Lung (tissue), 11 donors: ENCODE measurements at regions not wholly inside any gene's neighbourhood (a gene's known extent, or its start where the extent isn't known, plus 50 kb on each side); places are given as distances from the start of the nearest gene placed in this dataset.

Experiments used
- ATAC-seq: fragments of 200-7000 bp; cut with Tn5 transposase; one replicate; pipeline ENCODE4 v1.9.1; 2020; ENCODE audit warnings: moderate number of reproducible peaks; ENCODE audit not compliant: insufficient read depth, low FRiP score
- DNase-seq, 3 donors: peaks; one replicate each; pipeline ENCODE4 v3.0.0-alpha.2; 2013 to 2017
- H3K27ac ChIP-seq, 2 donors: one replicate each; pipeline ENCODE4 v1.5.1; 2013; ENCODE audit warnings: mild to moderate bottlenecking in 2 of 2, moderate library complexity in 2 of 2, control low read depth in 1 of 2, inconsistent platforms in 1 of 2, low read depth in 1 of 2, low read length in 1 of 2
- H3K27me3 ChIP-seq, 3 donors: one replicate each; pipeline ENCODE4 v1.5.1; 2013; ENCODE audit warnings: low read length in 2 of 3; ENCODE audit not compliant: control insufficient read depth in 3 of 3, insufficient read depth in 3 of 3
- H3K36me3 ChIP-seq, 4 donors: one replicate each; pipeline ENCODE4 v1.5.1; 2013; ENCODE audit warnings: low read length in 4 of 4, mild to moderate bottlenecking in 1 of 4, moderate library complexity in 1 of 4; ENCODE audit not compliant: control insufficient read depth in 4 of 4, insufficient read depth in 4 of 4
- H3K4me1 ChIP-seq, 5 donors: one replicate each; pipeline ENCODE4 v1.5.1; 2013; ENCODE audit warnings: low read length in 5 of 5, mild to moderate bottlenecking in 2 of 5, moderate library complexity in 1 of 5; ENCODE audit not compliant: control insufficient read depth in 5 of 5, insufficient read depth in 5 of 5
- H3K4me3 ChIP-seq: one replicate; pipeline ENCODE4 v1.5.1; 2013; ENCODE audit warnings: mild to moderate bottlenecking, control low read depth, moderate library complexity
- H3K9ac ChIP-seq, 2 donors: one replicate each; pipeline ENCODE4 v1.5.1; 2013; ENCODE audit warnings: low read length in 2 of 2, control low read depth in 1 of 2; ENCODE audit not compliant: insufficient read depth in 1 of 2
- H3K9me3 ChIP-seq, 4 donors: one replicate each; pipeline ENCODE4 v1.5.1; 2013; ENCODE audit warnings: low read length in 3 of 4, mild to moderate bottlenecking in 1 of 4, moderate library complexity in 1 of 4; ENCODE audit not compliant: control insufficient read depth in 4 of 4, insufficient read depth in 3 of 4
- WGBS, 2 donors: extraction: QIAGEN DNeasy Blood & Tissue Kit; methylation state at CpG; one replicate each; pipeline ENCODE4 v1.1.7; 2013; 5-methylcytosine and 5-hydroxymethylcytosine counted together
- TF ChIP-seq, protein P1 (sequence below): IDR thresholded peaks from 2 replicates; pipeline ENCODE4 v1.5.1; 2012; ENCODE audit warnings: mild to moderate bottlenecking; ENCODE audit errors: control extremely low read depth, extremely low read depth
- donor health status: control.
- donor health status: control.
- donor health status: Bipolar disorder and iron deficiency.
- donor health status: healthy.
- donor health status: DM: yes; HTN: yes; CAD: no.

DNA sequence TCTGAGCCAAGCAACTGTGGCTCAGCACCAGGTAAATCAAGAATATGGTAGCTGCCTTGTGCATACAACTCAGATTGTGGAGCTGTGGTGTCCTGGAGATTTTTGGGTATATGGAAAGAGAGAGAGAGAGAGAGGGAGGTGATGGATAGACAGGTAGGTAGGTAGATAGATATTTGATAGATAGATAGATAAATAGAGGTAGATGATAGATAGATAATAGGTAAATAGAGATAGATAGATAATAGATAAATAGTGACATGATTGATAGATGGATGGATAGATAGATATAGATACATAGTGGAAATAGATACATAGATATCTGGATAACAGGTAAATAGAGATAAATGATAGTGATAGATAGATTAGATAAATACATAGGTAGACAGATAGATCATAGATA, 206.3 kb downstream of the KLF6 start:
- Histone ChIP-seq H3K9ac (no peak overlapping the region), H3K36me3 (no peaks in the 10 kb centered on the region), H3K27me3 (no peaks in the 10 kb centered on the region), H3K4me3 (no peak overlapping the region), H3K9me3 (no peaks in the 10 kb centered on the region), H3K4me1 (peaks cover 0 to 3% (median 0%) of the 10 kb centered on the region in 5 donors), H3K27ac (no peak overlapping the region)
- TF ChIP-seq, protein P1, sequence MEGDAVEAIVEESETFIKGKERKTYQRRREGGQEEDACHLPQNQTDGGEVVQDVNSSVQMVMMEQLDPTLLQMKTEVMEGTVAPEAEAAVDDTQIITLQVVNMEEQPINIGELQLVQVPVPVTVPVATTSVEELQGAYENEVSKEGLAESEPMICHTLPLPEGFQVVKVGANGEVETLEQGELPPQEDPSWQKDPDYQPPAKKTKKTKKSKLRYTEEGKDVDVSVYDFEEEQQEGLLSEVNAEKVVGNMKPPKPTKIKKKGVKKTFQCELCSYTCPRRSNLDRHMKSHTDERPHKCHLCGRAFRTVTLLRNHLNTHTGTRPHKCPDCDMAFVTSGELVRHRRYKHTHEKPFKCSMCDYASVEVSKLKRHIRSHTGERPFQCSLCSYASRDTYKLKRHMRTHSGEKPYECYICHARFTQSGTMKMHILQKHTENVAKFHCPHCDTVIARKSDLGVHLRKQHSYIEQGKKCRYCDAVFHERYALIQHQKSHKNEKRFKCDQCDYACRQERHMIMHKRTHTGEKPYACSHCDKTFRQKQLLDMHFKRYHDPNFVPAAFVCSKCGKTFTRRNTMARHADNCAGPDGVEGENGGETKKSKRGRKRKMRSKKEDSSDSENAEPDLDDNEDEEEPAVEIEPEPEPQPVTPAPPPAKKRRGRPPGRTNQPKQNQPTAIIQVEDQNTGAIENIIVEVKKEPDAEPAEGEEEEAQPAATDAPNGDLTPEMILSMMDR = no peak
- ATAC-seq (no peak), DNase-seq (no peak)

DNA sequence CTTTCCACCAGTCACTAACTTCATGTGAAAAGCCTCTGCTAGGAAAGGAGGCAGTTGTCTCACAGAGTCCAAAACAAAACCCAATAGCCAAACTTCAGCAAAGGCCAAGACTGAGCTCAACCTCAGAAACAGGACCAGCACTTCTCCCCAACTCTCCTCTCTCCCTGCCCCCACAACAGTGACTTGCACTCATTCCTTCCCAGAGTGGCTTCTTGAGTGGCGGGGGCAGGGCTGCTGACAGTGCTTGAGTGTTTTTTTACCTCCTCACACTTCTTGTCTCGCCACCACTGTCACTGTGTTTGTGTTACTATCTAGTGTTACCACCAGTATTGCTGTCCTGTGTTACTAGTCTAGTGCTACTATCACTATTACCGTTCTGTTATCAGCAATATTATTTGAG, 206.8 kb downstream of the KLF6 start:
- DNase-seq = no peak
- H3K36me3 ChIP-seq = no peaks in the 10 kb centered on the region
- no peak overlapping the region for H3K27ac ChIP-seq
- H3K4me3 ChIP-seq = no peak overlapping the region
- no peaks in the 10 kb centered on the region for H3K9me3 ChIP-seq
- H3K4me1 ChIP-seq = peaks cover 0 to 3% (median 0%) of the 10 kb centered on the region in 5 donors
- 81 to 85% methylated on average over 3 of the region's 3 CpGs for WGBS, 2 donors
- no peaks in the 10 kb centered on the region for H3K27me3 ChIP-seq
- no peak overlapping the region for H3K9ac ChIP-seq
- no peak for ATAC-seq
- TF ChIP-seq, protein P1 = no peak

DNA sequence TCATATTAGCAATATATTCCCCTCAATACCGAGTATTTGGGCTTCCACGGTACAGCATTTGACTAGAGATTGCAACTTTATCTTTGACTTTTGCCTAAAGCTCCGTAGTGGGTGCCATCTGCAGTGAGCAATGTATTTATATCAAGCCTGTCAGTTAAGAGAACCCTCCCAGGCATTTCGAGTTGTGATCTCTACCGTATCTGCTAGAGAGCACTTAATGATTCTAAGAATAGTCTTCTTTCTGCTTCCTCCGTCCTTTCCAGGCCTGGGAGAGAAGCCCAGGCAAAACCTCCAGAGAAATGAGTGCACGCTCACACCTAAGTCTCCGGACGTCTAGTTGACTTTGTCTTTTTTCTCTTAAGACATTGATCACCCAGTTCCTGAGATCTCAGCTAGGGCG, 210.6 kb downstream of the KLF6 start:
- TF ChIP-seq, protein P1 = no peak
- Histone ChIP-seq H3K9ac (no peak overlapping the region), H3K4me1 (peaks cover 0 to 13% (median 4%) of the 10 kb centered on the region in 5 donors), H3K27me3 (no peaks in the 10 kb centered on the region), H3K4me3 (no peak overlapping the region), H3K36me3 (no peaks in the 10 kb centered on the region), H3K27ac (peak overlapping the region in 1 of 2 donors; percentile 2), H3K9me3 (no peaks in the 10 kb centered on the region)
- WGBS, 2 donors = 82 to 89% methylated on average over 10 of the region's 10 CpGs
- DNase-seq (no peak), ATAC-seq (no peak)

DNA sequence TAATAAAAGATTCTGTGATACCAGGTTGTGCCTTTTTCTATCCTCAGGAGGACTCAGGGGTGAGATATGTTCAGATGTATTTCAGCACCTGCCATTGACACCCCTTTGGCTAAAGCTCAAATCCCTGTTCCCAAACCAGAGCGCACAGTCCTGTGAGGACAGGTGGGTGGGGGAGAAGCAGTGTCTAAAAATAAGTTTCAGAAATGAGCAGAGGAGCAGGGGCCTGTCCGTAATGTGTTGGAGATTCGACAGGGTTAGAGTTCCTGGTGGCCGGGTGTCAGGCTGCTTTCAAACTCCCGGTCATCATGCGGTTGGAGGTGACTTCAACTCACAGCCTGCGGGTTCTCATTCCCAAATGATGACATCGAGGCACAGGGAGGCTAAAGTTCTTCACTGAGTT, 211.5 kb downstream of the KLF6 start:
- Histone ChIP-seq H3K4me3 (no peak overlapping the region), H3K27me3 (no peaks in the 10 kb centered on the region), H3K27ac (no peak overlapping the region), H3K36me3 (no peaks in the 10 kb centered on the region), H3K9me3 (no peaks in the 10 kb centered on the region), H3K4me1 (peaks cover 0 to 13% (median 4%) of the 10 kb centered on the region in 5 donors), H3K9ac (no peak overlapping the region)
- TF ChIP-seq, protein P1 = no peak
- ATAC-seq (no peak), DNase-seq (no peak)
- 79 to 87% methylated on average over 8 of the region's 8 CpGs for WGBS, 2 donors
